Suppressor macrophage treated with lipopolysaccharide for 1 hour (primary cell): ENCODE measurements at regions not wholly inside any gene's neighbourhood (a gene's known extent, or its start where the extent isn't known, plus 50 kb on each side); places are given as distances from the start of the nearest gene placed in this dataset.
A peak's percentile ranks its signal among the peaks of the same experiment; 100 is the strongest.
"Not testable (repeated sequence)": the region's sequence is repeated elsewhere in the genome, so short reads cannot be mapped to it uniquely, and the experiment has no call there.

Experiments
- DNase-seq, 3 donors: peaks; one replicate each; pipeline ENCODE4 v3.0.0-alpha.2; 2020 to 2022

- DNase-seq = no peak
Observed at GRCh38 chr1:66462313-66462712, 71.6 kb upstream of the SGIP1 start.

DNA sequence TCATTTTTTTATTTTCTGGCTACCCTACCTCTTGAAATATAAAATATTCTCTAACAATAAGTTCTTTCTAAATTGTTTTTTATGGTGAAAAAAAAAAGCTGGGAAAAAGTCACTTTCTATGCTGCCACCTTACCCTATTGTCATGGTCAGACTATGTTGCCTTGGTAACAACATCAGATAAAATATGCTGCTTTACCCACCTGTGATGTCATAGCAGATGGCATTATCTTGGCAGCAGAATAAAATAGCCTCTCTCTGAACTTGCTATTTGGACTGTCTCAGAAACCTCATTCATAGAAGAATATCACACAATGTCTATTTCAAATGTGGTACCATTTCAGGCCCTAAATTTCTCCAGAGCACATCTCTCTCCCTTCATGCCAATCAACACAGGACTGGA is 69.6 kb upstream of the SGIP1 start:
- DNase-seq = no peak

DNA sequence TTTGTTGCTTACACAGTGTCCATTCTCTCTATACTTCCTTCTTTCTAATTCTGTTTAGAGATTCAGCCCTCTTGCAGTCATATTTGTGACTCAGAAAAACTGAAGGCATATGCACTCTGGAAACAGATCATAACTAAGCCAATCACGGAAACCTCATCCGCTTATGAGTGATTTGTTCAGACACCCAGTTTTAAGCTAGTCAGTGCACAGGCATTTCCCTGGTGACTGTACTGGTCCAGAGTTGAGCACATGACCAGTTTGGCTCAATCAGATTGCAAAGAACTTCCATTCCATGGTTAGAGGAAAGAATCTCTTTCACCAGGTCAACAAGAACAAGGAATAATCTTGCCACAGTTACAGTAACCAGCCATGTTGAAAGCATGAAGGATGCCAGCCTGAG is 69.2 kb upstream of the SGIP1 start:
- peak; percentile 43 to 73 (median 62) for DNase-seq

DNA sequence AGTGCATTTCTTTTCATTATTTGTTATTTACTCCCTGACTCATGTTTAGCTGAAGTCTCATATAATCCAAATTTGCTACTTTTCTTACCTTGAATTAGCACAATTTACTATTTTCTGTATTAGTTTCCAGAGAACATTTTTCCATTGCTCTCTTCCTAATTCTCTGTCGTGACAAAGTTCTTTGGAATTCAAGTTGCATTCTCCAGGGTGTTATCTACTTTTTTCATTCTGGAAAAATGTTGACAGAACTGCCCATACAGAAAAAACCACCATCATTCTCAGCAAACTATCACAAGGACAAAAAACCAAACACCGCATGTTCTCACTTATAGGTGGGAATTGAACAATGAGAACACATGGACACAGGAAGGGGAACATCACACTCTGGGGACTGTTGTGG is 67.3 kb upstream of the SGIP1 start:
- DNase-seq = not testable (repeated sequence)

GRCh38 chr1:66468722-66469121 is 65.2 kb upstream of the SGIP1 start:
- DNase-seq = no peak

DNA sequence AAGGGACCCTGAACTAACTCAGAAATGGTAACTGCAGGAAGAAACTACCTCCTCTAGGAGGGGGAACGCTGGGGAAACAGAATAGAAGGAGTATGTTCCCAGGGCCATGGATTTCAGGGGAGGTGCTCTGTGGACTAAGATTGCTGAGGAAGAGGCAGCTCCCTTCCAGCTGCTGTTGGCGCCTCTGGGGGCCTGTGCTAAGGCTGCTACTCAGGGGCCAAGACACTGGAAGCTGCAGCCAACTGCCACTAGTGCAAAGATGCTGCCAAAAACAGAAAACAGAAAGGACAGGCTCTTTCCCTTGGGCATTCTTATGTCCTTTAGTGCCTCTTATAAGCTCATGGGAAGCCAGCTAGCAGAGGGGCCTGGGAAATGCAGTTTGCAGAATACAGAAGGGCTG is 58.0 kb upstream of the SGIP1 start:
- no peak for DNase-seq

DNA sequence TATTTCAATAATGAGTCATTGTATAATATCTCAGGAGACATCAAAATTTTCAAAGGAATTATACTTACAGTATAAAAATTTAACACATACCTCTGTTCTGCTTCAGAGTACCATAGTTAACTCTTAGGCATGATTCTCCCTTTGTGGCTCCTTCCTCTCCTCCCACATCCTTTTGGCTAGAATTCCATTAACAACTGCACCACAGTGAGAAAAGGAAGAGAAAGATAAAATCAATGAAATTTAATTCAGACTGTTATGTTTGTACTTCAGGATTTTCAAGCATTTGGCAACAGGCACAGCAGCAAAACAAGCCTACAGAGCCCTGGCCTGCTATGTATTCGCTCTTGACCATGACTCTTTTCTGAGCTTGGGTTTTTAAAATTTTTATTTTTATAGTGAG is 57.2 kb upstream of the SGIP1 start:
- DNase-seq = no peak

DNA sequence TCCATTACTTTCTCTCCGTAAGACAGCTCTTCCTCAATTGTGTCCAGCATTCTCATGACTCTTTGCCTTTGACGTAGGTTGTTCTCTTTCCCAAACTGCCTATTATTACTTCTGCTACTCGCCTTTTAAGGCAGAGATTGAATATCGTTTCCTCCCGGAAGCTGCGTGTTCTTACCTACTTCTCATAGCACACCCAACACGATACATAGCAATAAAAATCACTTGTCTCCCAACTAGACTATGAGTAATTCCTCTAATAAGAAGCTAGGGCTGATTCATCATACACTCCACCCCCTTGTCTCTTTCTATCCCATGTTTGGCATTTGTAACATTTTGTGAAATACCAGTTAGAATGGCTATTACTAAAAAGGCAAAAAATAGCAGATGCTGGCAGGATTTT is 55.8 kb upstream of the SGIP1 start:
- DNase-seq = peak; percentile 11 to 45 (median 26)

DNA sequence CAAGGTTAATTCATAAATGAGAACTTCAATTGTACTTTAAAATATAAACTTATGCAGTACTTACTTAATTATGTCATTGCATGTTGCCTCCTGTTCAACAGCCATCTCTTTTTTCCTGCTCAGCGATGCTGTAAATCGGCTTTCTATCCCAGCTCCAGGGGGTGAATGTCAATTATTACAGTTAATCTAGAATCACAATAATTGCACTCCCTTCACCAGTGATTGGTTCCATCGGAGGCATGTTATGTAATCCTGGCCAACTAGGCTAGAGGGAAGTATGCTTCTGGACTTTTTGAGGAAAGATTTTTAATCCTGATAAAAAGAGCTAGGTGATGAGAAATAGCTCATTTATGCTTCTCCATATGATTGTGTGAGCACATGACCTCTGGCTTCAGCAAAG is 53.8 kb upstream of the SGIP1 start:
- DNase-seq = no peak

DNA sequence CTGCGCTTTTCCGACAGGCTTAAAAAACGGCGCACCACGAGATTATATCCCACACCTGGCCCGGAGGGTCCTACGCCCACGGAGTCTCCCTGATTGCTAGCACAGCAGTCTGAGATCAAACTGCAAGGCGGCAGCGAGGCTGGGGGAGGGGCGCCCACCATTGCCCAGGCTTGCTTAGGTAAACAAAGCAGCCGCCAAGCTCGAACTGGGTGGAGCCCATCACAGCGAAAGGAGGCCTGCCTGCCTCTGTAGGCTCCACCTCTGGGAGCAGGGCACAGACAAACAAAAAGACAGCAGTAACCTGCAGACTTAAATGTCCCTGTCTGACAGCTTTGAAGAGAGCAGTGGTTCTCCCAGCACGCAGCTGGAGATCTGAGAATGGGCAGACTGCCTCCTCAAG is 52.7 kb upstream of the SGIP1 start:
- not testable (repeated sequence) for DNase-seq
